MCF 10A (cell line): ENCODE measurements at regions not wholly inside any gene's neighbourhood (a gene's known extent, or its start where the extent isn't known, plus 50 kb on each side); places are given as distances from the start of the nearest gene placed in this dataset.

ENCODE experiments used
- BruUV-seq: library from RNA; stranded (reverse); fragments of 400-500 nt; replicated peaks from 2 replicates; lab custom pipeline; 2021; lab: Mats Ljungman, UMichigan
- CTCF ChIA-PET: fragments of 300-600 bp; sonication (Branson Sonifier 250); formaldehyde crosslinking; extraction: SDS; loops from one replicate; lab custom pipeline; 2021; ENCODE audit warnings: antibody characterized with exemption, inconsistent platforms; lab: Yijun Ruan, JAX
- POLR2A ChIA-PET: fragments of 300-600, 350-650 bp; sonication (Branson Sonifier 250); formaldehyde crosslinking; extraction: SDS; loops from one replicate; lab custom pipeline; 2020; ENCODE audit warnings: antibody characterized with exemption, inconsistent platforms; lab: Yijun Ruan, JAX
- DNase-seq: peaks from one replicate; pipeline ENCODE4 v3.0.0-alpha.2; 2018; ENCODE audit not compliant: unreplicated experiment
- H3K27ac Mint-ChIP-seq: one replicate; pipeline ENCODE4 v1.8.0; 2022; ENCODE audit warnings: mild to moderate bottlenecking, low read depth, mixed read lengths; ENCODE audit not compliant: unreplicated experiment
- H3K27me3 Mint-ChIP-seq: one replicate; pipeline ENCODE4 v1.8.0; 2022; ENCODE audit warnings: mixed read lengths; ENCODE audit not compliant: insufficient read depth, unreplicated experiment
- H3K36me3 Mint-ChIP-seq: one replicate; pipeline ENCODE4 v1.8.0; 2022; ENCODE audit warnings: mild to moderate bottlenecking, moderate library complexity, mixed read lengths; ENCODE audit not compliant: insufficient read depth, unreplicated experiment
- H3K4me1 Mint-ChIP-seq: one replicate; pipeline ENCODE4 v1.8.0; 2022; ENCODE audit warnings: mixed read lengths; ENCODE audit not compliant: insufficient read depth, unreplicated experiment
- H3K4me3 Mint-ChIP-seq: one replicate; pipeline ENCODE4 v1.8.0; 2022; ENCODE audit warnings: mild to moderate bottlenecking, moderate library complexity, mixed read lengths; ENCODE audit not compliant: unreplicated experiment
- H3K9me3 Mint-ChIP-seq: one replicate; pipeline ENCODE4 v1.8.0; 2022; ENCODE audit warnings: mixed read lengths; ENCODE audit not compliant: unreplicated experiment
- CTCF ChIP-seq: fragments of 200-600 bp; IDR thresholded peaks from one replicate; pipeline ENCODE4 v1.8.0; 2022; ENCODE audit warnings: antibody characterized with exemption, mild to moderate bottlenecking; ENCODE audit not compliant: unreplicated experiment
- intact Hi-C: fragments of 100-400 bp; cut with micrococcal nuclease; formaldehyde crosslinking; loops from 2 replicates; pipeline ENCODE4 v1.14.1; 2022

- no peaks in the 10 kb centered on the region for H3K36me3 Mint-ChIP-seq
- no peaks in the 10 kb centered on the region for H3K4me1 Mint-ChIP-seq
- ChIA-PET POLR2A (no interaction called here), CTCF (interaction anchor here (0.8 to 1.9 kb wide), 3 partner anchors 17 to 57 kb away, joined by 4 to 7 read pairs (median 4); no protein-coding TSS in a partner anchor)
- no TSS peak for BruUV-seq
- no peak for DNase-seq
- intact Hi-C loops, result no loop called here
- no peaks in the 10 kb centered on the region for H3K27me3 Mint-ChIP-seq
- H3K4me3 Mint-ChIP-seq, result no peak overlapping the region
- no peak for TF ChIP-seq CTCF
- H3K27ac Mint-ChIP-seq, result no peak overlapping the region
- H3K9me3 Mint-ChIP-seq, result no peaks in the 10 kb centered on the region
Observed at GRCh38 chr7:131722371-131722770, 165.9 kb upstream of the PODXL start.

- no peak overlapping the region for H3K27ac Mint-ChIP-seq
- H3K4me1 Mint-ChIP-seq, result no peaks in the 10 kb centered on the region
- H3K4me3 Mint-ChIP-seq, result no peak overlapping the region
- H3K27me3 Mint-ChIP-seq, result no peaks in the 10 kb centered on the region
- no peaks in the 10 kb centered on the region for H3K9me3 Mint-ChIP-seq
- ChIA-PET CTCF (interaction anchor here (0.8 to 1.9 kb wide), 2 partner anchors 18 to 30 kb away, joined by 4 to 7 read pairs; no protein-coding TSS in a partner anchor), POLR2A (no interaction called here)
- no peaks in the 10 kb centered on the region for H3K36me3 Mint-ChIP-seq
- BruUV-seq, result no TSS peak
- no peak for DNase-seq
- no peak for TF ChIP-seq CTCF
- intact Hi-C loops, result no loop called here
Observed at GRCh38 chr7:131721660-131722059, 165.2 kb upstream of the PODXL start.

GRCh38 chr7:131720703-131721102, 164.3 kb upstream of the PODXL start:
- intact Hi-C loops, result no loop called here
- Mint-ChIP-seq H3K9me3 (no peaks in the 10 kb centered on the region), H3K4me1 (no peaks in the 10 kb centered on the region), H3K27ac (no peak overlapping the region), H3K36me3 (no peaks in the 10 kb centered on the region), H3K27me3 (no peaks in the 10 kb centered on the region), H3K4me3 (no peak overlapping the region)
- TF ChIP-seq CTCF, result no peak
- CTCF ChIA-PET, result no interaction called here
- POLR2A ChIA-PET, result no interaction called here
- BruUV-seq, result no TSS peak
- no peak for DNase-seq

- Mint-ChIP-seq H3K4me3 (no peak overlapping the region), H3K4me1 (no peaks in the 10 kb centered on the region), H3K36me3 (no peaks in the 10 kb centered on the region), H3K27me3 (no peaks in the 10 kb centered on the region), H3K9me3 (no peaks in the 10 kb centered on the region), H3K27ac (no peak overlapping the region)
- intact Hi-C loops, result no loop called here
- no peak for DNase-seq
- TF ChIP-seq CTCF, result no peak
- no TSS peak for BruUV-seq
- ChIA-PET CTCF (no interaction called here), POLR2A (interaction anchor here (0.7 kb wide), 1 partner anchor 164 kb away, joined by 5 read pairs; no protein-coding TSS in a partner anchor)
Observed at GRCh38 chr7:131717181-131717580, 160.8 kb upstream of the PODXL start.
